ENCODE measurements at regions not wholly inside any gene's neighbourhood (a gene's known extent, or its start where the extent isn't known, plus 50 kb on each side); places are given as distances from the start of the nearest gene placed in this dataset.
A peak's percentile ranks its signal among the peaks of the same experiment; 100 is the strongest.
"Not testable (repeated sequence)": the region's sequence is repeated elsewhere in the genome, so short reads cannot be mapped to it uniquely, and the experiment has no call there.

DNA sequence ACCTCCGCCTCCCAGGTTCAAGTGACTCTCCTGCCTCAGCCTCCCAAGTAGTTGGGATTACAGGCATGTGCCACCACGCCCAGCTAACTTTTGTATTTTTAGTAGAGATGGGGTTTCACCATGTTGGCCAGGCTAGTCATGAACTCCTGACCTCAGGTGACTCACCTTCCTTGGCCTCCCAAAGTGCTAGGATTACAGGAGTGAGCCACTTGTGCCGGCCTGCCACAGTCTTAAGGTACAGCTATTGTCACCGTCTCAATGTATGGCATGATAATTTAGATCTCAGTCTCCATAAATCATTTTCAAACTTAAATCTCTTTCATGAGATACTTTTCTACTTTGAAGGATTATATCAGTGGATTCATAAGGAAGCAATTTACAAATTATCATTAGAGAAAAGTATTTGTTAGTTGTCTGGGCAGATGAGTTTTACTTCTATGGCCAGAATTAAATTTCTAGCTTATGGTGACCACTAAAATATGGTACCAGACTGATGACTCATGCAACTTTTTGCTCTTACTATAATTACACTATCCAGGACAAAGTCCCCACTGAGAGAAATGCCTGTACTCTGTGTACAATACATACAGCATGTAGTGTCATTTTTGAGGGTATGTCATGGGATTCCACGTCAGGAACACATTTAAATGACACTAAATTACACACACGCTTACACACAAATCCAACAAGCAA lies 1230.3 kb upstream of the GOT2 start:
- no peak overlapping the region for H3K4me3 ChIP-seq (replicated peaks in 1 of 2; ENCODE audit: low read depth in 2 of 2, low read length in 2 of 2)
- TF ChIP-seq, protein P1, sequence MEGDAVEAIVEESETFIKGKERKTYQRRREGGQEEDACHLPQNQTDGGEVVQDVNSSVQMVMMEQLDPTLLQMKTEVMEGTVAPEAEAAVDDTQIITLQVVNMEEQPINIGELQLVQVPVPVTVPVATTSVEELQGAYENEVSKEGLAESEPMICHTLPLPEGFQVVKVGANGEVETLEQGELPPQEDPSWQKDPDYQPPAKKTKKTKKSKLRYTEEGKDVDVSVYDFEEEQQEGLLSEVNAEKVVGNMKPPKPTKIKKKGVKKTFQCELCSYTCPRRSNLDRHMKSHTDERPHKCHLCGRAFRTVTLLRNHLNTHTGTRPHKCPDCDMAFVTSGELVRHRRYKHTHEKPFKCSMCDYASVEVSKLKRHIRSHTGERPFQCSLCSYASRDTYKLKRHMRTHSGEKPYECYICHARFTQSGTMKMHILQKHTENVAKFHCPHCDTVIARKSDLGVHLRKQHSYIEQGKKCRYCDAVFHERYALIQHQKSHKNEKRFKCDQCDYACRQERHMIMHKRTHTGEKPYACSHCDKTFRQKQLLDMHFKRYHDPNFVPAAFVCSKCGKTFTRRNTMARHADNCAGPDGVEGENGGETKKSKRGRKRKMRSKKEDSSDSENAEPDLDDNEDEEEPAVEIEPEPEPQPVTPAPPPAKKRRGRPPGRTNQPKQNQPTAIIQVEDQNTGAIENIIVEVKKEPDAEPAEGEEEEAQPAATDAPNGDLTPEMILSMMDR (IDR thresholded peaks at IDR 0.05; ENCODE audit: low read depth, low read length), result no peak
- DNase-seq (ENCODE audit: low read depth in 2 of 2), result no peak

DNA sequence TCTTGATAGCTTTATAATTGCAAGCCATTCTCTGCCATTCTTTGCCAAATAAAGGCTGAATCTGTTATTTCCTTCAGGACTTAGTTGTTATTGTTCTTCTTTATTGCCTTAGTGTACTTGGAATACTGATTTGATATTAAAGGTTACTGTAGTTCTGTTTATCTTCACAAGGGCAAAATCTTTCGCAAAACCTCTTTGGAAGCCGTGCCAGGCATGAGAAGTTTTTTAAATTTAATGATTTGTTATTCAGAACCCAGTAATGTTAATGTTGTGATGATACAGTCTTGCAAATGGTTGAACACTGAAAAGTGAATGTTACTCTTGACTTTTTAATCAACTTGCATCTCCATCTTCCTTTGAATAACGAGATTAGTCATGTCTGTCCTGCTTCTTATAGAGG lies 1225.2 kb upstream of the GOT2 start:
- H3K4me3 ChIP-seq (replicated peaks in 1 of 2; ENCODE audit: low read depth in 2 of 2, low read length in 2 of 2), result no peak overlapping the region
- TF ChIP-seq, protein P1 (IDR thresholded peaks at IDR 0.05; ENCODE audit: low read depth, low read length), result no peak
- no peak for DNase-seq (ENCODE audit: low read depth in 2 of 2)

DNA sequence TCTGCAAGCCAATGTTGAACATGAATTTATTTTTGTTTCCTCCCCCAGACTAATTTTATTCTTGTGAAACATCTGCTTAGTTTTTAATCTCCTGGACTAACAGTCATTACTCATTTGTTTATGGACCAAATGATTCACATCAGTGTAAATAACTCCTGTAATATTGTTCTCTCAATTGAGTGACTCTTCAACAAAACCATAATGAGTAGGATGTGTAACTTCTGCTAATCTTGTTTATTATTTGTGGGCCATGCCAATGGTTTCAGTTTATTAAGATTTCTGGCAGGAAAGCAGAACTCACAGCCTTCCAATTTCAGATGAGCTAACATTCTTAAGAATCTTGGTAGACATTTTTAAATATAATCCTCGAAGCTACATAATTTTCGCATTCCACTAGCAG lies 1216.3 kb upstream of the GOT2 start:
- DNase-seq (ENCODE audit: low read depth in 2 of 2), result no peak
- TF ChIP-seq, protein P1 (IDR thresholded peaks at IDR 0.05; ENCODE audit: low read depth, low read length), result no peak
- H3K4me3 ChIP-seq (replicated peaks in 1 of 2; ENCODE audit: low read depth in 2 of 2, low read length in 2 of 2), result no peak overlapping the region

DNA sequence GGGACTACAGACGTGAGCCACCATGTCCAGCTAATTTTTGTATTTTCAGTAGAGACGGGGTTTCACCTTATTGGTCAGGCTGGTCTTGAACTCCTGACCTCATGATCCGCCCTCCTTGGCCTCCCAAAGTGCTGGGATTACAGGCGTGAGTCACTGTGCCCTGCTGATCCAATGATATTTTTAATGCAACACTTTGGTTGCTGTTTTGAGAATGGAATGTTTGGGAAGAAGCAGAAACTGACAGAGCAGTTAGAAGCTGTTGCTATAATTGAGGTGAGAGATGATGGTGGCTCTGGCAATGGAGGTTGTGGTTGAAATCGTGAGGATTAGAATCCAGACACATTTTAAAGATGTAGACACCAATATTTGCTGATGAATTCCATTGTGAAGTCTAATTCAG lies 1209.9 kb upstream of the GOT2 start:
- DNase-seq (ENCODE audit: low read depth in 2 of 2); H3K4me3 ChIP-seq (replicated peaks in 1 of 2; ENCODE audit: low read depth in 2 of 2, low read length in 2 of 2): not testable (repeated sequence)

DNA sequence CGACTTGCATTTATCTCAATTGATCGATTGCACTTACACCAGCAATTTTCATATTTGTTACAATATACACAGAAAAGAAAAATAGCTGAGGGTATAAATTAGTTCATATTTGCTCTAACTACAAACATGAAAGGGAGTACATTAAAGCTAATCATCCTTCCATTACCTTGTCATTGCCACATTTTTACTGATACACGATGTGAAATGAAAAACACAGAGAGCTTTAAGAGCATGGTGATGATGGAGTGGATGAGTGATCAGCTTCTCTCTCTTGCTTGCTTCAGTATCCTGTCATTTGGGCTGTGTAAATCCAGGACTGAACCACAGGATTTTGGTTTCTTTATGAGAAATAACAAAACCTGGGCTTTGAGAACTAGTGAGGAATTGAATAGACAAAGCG lies 1207.5 kb upstream of the GOT2 start:
- TF ChIP-seq, protein P1 (IDR thresholded peaks at IDR 0.05; ENCODE audit: low read depth, low read length), result no peak
- H3K4me3 ChIP-seq (replicated peaks in 1 of 2; ENCODE audit: low read depth in 2 of 2, low read length in 2 of 2), result no peak overlapping the region
- DNase-seq (ENCODE audit: low read depth in 2 of 2), result no peak

DNA sequence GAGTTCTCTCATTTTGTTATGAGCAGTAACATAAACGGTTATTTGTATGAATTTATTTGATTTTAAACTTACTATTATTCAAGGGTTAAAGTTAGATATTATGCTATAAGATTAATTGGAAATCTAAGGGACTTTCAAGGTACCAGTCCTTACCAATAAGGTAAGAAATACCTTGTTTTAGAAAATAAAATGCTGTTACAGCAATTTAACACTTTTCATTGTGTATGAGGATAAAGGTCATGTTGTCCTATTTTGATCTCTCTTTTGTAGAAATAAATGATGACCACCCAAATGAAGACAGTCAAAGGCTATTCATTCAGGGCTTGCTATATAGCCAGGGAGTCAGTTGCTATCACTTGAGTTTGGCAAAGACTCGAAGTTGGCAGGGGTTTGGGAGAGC lies 1185.9 kb upstream of the GOT2 start:
- TF ChIP-seq, protein P1 (IDR thresholded peaks at IDR 0.05; ENCODE audit: low read depth, low read length), result no peak
- H3K4me3 ChIP-seq (replicated peaks in 1 of 2; ENCODE audit: low read depth in 2 of 2, low read length in 2 of 2), result no peak overlapping the region
- DNase-seq (ENCODE audit: low read depth in 2 of 2), result no peak

DNA sequence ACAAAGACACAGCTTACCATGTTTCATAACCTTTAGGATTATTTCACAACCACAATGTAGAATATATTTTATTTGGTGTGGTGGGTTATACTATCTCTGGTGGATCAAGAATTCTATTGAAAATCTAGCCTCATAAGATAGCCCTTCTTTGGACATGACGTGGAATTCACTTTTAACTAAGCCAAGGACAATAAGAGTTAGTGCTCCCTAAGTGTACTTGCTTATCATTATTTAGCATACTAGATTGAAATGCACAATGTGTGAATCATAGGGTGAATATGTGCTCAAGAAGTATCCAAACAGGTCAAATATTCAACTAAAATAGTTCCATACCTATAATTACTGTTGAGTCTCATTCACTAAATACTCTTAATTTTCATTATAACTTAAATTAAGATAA lies 1179.5 kb upstream of the GOT2 start:
- peak in 1 of 2 donors; percentile 1 for DNase-seq (ENCODE audit: low read depth in 2 of 2)
- no peak overlapping the region for H3K4me3 ChIP-seq (replicated peaks in 1 of 2; ENCODE audit: low read depth in 2 of 2, low read length in 2 of 2)
- TF ChIP-seq, protein P1 (IDR thresholded peaks at IDR 0.05; ENCODE audit: low read depth, low read length), result no peak
